ENCODE measurements at regions not wholly inside any gene's neighbourhood (a gene's known extent, or its start where the extent isn't known, plus 50 kb on each side); places are given as distances from the start of the nearest gene placed in this dataset.

- Mint-ChIP-seq H3K27ac (no peak overlapping the region), H3K4me3 (no peak overlapping the region), H3K4me1 (no peaks in the 10 kb centered on the region), H3K9me3 (peaks cover 14% of the 10 kb centered on the region), H3K36me3 (peaks cover 10% of the 10 kb centered on the region), H3K27me3 (ENCODE audit: low read depth) (peaks cover 5% of the 10 kb centered on the region)
- ATAC-seq (no peak), DNase-seq (ENCODE audit: low spot score) (no peak)
- ChIA-PET POLR2A (no interaction called here), CTCF (interaction anchor here (1.6 kb wide), 1 partner anchor 9 kb away, joined by 5 read pairs; no protein-coding TSS in a partner anchor)
- no peak for TF ChIP-seq ZNF425 (CRISPR knock-in tag; conservative IDR thresholded peaks at IDR 0.05)
- no peak for TF ChIP-seq FOXP4 (CRISPR knock-in tag; IDR thresholded peaks at IDR 0.05)
- no peak for TF ChIP-seq ZNF423 (CRISPR knock-in tag; IDR thresholded peaks at IDR 0.05)
- TF ChIP-seq NR3C1 (CRISPR knock-in tag; conservative IDR thresholded peaks at IDR 0.05; ENCODE audit: low read depth), result no peak
- TF ChIP-seq ETV6 (CRISPR knock-in tag; IDR thresholded peaks at IDR 0.05), result no peak
- TF ChIP-seq SOX15 (CRISPR knock-in tag; IDR thresholded peaks at IDR 0.05), result no peak
- no peak for TF ChIP-seq GABPB1 (CRISPR knock-in tag; IDR thresholded peaks at IDR 0.05)
- TF ChIP-seq TEAD1 (CRISPR knock-in tag; IDR thresholded peaks at IDR 0.05), result no peak
- no peak for TF ChIP-seq ZNF232 (CRISPR knock-in tag; IDR thresholded peaks at IDR 0.05)
- TF ChIP-seq, protein P1, sequence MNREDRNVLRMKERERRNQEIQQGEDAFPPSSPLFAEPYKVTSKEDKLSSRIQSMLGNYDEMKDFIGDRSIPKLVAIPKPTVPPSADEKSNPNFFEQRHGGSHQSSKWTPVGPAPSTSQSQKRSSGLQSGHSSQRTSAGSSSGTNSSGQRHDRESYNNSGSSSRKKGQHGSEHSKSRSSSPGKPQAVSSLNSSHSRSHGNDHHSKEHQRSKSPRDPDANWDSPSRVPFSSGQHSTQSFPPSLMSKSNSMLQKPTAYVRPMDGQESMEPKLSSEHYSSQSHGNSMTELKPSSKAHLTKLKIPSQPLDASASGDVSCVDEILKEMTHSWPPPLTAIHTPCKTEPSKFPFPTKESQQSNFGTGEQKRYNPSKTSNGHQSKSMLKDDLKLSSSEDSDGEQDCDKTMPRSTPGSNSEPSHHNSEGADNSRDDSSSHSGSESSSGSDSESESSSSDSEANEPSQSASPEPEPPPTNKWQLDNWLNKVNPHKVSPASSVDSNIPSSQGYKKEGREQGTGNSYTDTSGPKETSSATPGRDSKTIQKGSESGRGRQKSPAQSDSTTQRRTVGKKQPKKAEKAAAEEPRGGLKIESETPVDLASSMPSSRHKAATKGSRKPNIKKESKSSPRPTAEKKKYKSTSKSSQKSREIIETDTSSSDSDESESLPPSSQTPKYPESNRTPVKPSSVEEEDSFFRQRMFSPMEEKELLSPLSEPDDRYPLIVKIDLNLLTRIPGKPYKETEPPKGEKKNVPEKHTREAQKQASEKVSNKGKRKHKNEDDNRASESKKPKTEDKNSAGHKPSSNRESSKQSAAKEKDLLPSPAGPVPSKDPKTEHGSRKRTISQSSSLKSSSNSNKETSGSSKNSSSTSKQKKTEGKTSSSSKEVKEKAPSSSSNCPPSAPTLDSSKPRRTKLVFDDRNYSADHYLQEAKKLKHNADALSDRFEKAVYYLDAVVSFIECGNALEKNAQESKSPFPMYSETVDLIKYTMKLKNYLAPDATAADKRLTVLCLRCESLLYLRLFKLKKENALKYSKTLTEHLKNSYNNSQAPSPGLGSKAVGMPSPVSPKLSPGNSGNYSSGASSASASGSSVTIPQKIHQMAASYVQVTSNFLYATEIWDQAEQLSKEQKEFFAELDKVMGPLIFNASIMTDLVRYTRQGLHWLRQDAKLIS (CRISPR knock-in tag; IDR thresholded peaks at IDR 0.05; ENCODE audit: borderline replicate concordance), result no peak
These were observed 205.0 kb upstream of the SASH1 start for GRCh38 chr6:148137652-148138051.

DNA sequence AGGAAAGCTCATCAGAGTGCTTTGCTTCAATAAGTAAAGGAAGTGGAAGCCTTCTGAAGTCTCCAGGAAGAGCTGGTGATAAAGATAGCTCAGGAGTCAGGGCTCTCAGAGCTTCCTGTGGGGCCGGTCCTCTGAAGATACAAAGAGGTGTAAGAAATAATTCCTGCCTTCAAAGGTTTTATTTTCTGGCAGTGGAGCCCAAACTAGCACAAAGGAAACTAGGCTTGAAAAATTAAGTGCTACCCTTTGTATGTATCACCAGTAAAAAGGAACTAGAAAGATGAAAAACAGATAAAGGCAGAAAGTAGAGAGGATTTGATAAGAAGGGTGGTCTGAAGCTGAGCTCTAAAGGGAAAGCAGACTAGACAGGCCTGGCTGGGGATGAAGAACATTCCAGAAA, 204.1 kb upstream of the SASH1 start:
- Mint-ChIP-seq H3K36me3 (peaks cover 10% of the 10 kb centered on the region), H3K27me3 (ENCODE audit: low read depth) (peaks cover 5% of the 10 kb centered on the region), H3K9me3 (peaks cover 14% of the 10 kb centered on the region), H3K4me3 (no peak overlapping the region), H3K4me1 (no peaks in the 10 kb centered on the region), H3K27ac (no peak overlapping the region)
- POLR2A ChIA-PET, result no interaction called here
- CTCF ChIA-PET, result interaction anchor here (1.6 kb wide), 1 partner anchor 9 kb away, joined by 5 read pairs; no protein-coding TSS in a partner anchor
- DNase-seq (ENCODE audit: low spot score) (no peak), ATAC-seq (no peak)
- no peak for TF ChIP-seq ESRRA (CRISPR knock-in tag; IDR thresholded peaks at IDR 0.05; ENCODE audit: borderline replicate concordance)
- TF ChIP-seq ZNF425 (CRISPR knock-in tag; conservative IDR thresholded peaks at IDR 0.05), result no peak
- TF ChIP-seq, protein P1 (CRISPR knock-in tag; IDR thresholded peaks at IDR 0.05; ENCODE audit: borderline replicate concordance), result no peak
- no peak for TF ChIP-seq ZNF396 (CRISPR knock-in tag; IDR thresholded peaks at IDR 0.05; ENCODE audit: borderline replicate concordance)
- TF ChIP-seq SMAD3 (CRISPR knock-in tag; IDR thresholded peaks at IDR 0.05; ENCODE audit: borderline replicate concordance), result no peak
- no peak for TF ChIP-seq JAZF1 (CRISPR knock-in tag; IDR thresholded peaks at IDR 0.05)
- TF ChIP-seq PRRX2 (CRISPR knock-in tag; IDR thresholded peaks at IDR 0.05), result no peak
- TF ChIP-seq, protein P2, sequence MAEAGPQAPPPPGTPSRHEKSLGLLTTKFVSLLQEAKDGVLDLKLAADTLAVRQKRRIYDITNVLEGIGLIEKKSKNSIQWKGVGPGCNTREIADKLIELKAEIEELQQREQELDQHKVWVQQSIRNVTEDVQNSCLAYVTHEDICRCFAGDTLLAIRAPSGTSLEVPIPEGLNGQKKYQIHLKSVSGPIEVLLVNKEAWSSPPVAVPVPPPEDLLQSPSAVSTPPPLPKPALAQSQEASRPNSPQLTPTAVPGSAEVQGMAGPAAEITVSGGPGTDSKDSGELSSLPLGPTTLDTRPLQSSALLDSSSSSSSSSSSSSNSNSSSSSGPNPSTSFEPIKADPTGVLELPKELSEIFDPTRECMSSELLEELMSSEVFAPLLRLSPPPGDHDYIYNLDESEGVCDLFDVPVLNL (CRISPR knock-in tag; IDR thresholded peaks at IDR 0.05; ENCODE audit: borderline replicate concordance, low read depth), result no peak
- TF ChIP-seq SOX15 (CRISPR knock-in tag; IDR thresholded peaks at IDR 0.05), result no peak
- TF ChIP-seq ZNF317 (CRISPR knock-in tag; IDR thresholded peaks at IDR 0.05; ENCODE audit: borderline replicate concordance, low read depth), result no peak
